ENCODE measurements at regions not wholly inside any gene's neighbourhood (a gene's known extent, or its start where the extent isn't known, plus 50 kb on each side); places are given as distances from the start of the nearest gene placed in this dataset.

- no peaks in the 10 kb centered on the region for H3K9me1 ChIP-seq (replicated peaks; ENCODE audit: control insufficient read depth, extremely low read depth, insufficient read depth, low read length)
- dilution Hi-C loops (cut with MboI; ENCODE audit: extremely low pct_ligation_motif_present, low sequenced_read_pairs) (no loop called here), intact Hi-C loops (cut with micrococcal nuclease) (loop anchor here (5.0 kb wide), 1 partner anchor 106 kb away; no protein-coding TSS in a partner anchor)
- no peak overlapping the region for H3K4me2 ChIP-seq (ENCODE audit: insufficient read depth, low read length)
- no TSS peak for BruUV-seq (replicated peaks)
- H3K9me3 ChIP-seq (replicated peaks; ENCODE audit: control insufficient read depth, insufficient read depth, low read length) = no peaks in the 10 kb centered on the region
- no peak overlapping the region for H3K4me3 ChIP-seq (replicated peaks in 1 of 3; ENCODE audit: insufficient read depth in 1 of 3, low read depth in 1 of 3, low read length in 3 of 3)
- FAIRE-seq (no peak), DNase-seq (ENCODE audit: low read depth, low spot score) (no peak)
- ChIA-PET CTCF (no interaction called here), POLR2A (no interaction called here)
- TF ChIP-seq POLR2A (IDR thresholded peaks at IDR 0.05; ENCODE audit: low read depth, low read length) = no peak
- no peak for TF ChIP-seq GATA2 (IDR thresholded peaks at IDR 0.05; ENCODE audit: insufficient read depth, insufficient read length, low read depth, low read length)
- TF ChIP-seq JUN (IDR thresholded peaks at IDR 0.05; ENCODE audit: borderline replicate concordance, insufficient read depth, insufficient read length, low read depth) = no peak
- no peak for TF ChIP-seq CTCF (IDR thresholded peaks at IDR 0.05; ENCODE audit: extremely low read depth in 1 of 2, insufficient read depth in 1 of 2, low read depth in 1 of 2, low read length in 2 of 2)
- TF ChIP-seq POLR2AphosphoS5 (IDR thresholded peaks at IDR 0.05; ENCODE audit: insufficient read depth, low read depth, low read length) = no peak
- TF ChIP-seq MAX (IDR thresholded peaks at IDR 0.05; ENCODE audit: insufficient read depth, insufficient read length) = no peak
- TF ChIP-seq EZH2 (IDR thresholded peaks at IDR 0.05; ENCODE audit: borderline replicate concordance, low read depth, low read length, severe bottlenecking) = no peak
- no peak for TF ChIP-seq MYC (IDR thresholded peaks at IDR 0.05; ENCODE audit: low read depth, low read length)
- TF ChIP-seq FOS (IDR thresholded peaks at IDR 0.05; ENCODE audit: borderline replicate concordance, insufficient read depth, low read length) = no peak
- H3K79me2 ChIP-seq (ENCODE audit: control insufficient read depth, insufficient read depth, low read length) = no peaks in the 10 kb centered on the region
- no peaks in the 10 kb centered on the region for H4K20me1 ChIP-seq (replicated peaks; ENCODE audit: control insufficient read depth, extremely low read depth, insufficient read depth, low read length)
- peaks cover 4 to 6% of the 10 kb centered on the region in 2 experiments for H3K27me3 ChIP-seq (ENCODE audit: control insufficient read depth in 2 of 2, insufficient read depth in 2 of 2, low read length in 2 of 2)
- no peak overlapping the region for H2AFZ ChIP-seq (ENCODE audit: low read depth, low read length)
- H3K4me1 ChIP-seq (ENCODE audit: control insufficient read depth, extremely low read depth, insufficient read depth, low read length) = no peaks in the 10 kb centered on the region
- no peaks in the 10 kb centered on the region for H3K36me3 ChIP-seq (ENCODE audit: control insufficient read depth in 2 of 2, extremely low read depth in 1 of 2, insufficient read depth in 2 of 2, low read length in 2 of 2)
- H3K9ac ChIP-seq (replicated peaks; ENCODE audit: extremely low read depth, insufficient read depth, low read length) = no peak overlapping the region
- no peak overlapping the region for H3K27ac ChIP-seq (ENCODE audit: insufficient read depth, low read depth, low read length)
Observed at GRCh38 chr9:95373069-95373681, 55.7 kb upstream of the FANCC start.
